SK-N-SH treated with all-trans-retinoic acid at 6 μM for 48 hours (cell line): ENCODE measurements at regions not wholly inside any gene's neighbourhood (a gene's known extent, or its start where the extent isn't known, plus 50 kb on each side); places are given as distances from the start of the nearest gene placed in this dataset.

Experiments
- ATAC-seq: fragments of 200-7000 bp; cut with Tn5 transposase; 3 replicates; pipeline ENCODE4 v1.9.1; 2020; ENCODE audit warnings: mild to moderate bottlenecking, moderate library complexity
- ARNTL ChIP-seq: fragments of 450-650 bp; formaldehyde crosslinking; IDR thresholded peaks from 2 replicates; pipeline ENCODE4 v1.5.0; 2020; ENCODE audit warnings: low read depth, mild to moderate bottlenecking, moderate library complexity, borderline replicate concordance
- BACH2 ChIP-seq: fragments of 250-450 bp; sonication (Bioruptor Pico); IDR thresholded peaks from 2 replicates; pipeline ENCODE4 v1.9.0; 2021; ENCODE audit warnings: mild to moderate bottlenecking, borderline replicate concordance
- CREB5 ChIP-seq: fragments of 250-450 bp; sonication (Bioruptor Pico); IDR thresholded peaks from 2 replicates; pipeline ENCODE4 v1.5.1; 2020; ENCODE audit warnings: low read depth, mild to moderate bottlenecking, moderate library complexity
- CSDC2 ChIP-seq: fragments of 250-450 bp; sonication (Bioruptor Pico); IDR thresholded peaks from 2 replicates; pipeline ENCODE4 v1.5.0; 2020; ENCODE audit warnings: mild to moderate bottlenecking, moderate library complexity
- CSRNP3 ChIP-seq: fragments of 250-450 bp; sonication (Bioruptor Pico); IDR thresholded peaks from 2 replicates; pipeline ENCODE4 v1.5.1; 2021; ENCODE audit warnings: mild to moderate bottlenecking, moderate library complexity
- ESRRG ChIP-seq: fragments of 250-450 bp; sonication (Bioruptor Pico); IDR thresholded peaks from 2 replicates; pipeline ENCODE4 v1.6.1; 2021; ENCODE audit warnings: mild to moderate bottlenecking
- GLIS3 ChIP-seq: fragments of 250-450 bp; sonication (Bioruptor Pico); IDR thresholded peaks from 2 replicates; pipeline ENCODE4 v1.5.0; 2020; ENCODE audit warnings: mild to moderate bottlenecking, moderate library complexity
- ISL1 ChIP-seq: fragments of 250-450 bp; sonication (Bioruptor Pico); IDR thresholded peaks from 2 replicates; pipeline ENCODE4 v2.1.2; 2022; ENCODE audit warnings: mild to moderate bottlenecking, moderate library complexity
- OSR1 ChIP-seq: fragments of 250-450 bp; sonication (Bioruptor Pico); IDR thresholded peaks from 2 replicates; pipeline ENCODE4 v1.8.0; 2022; ENCODE audit warnings: moderate library complexity, mild to moderate bottlenecking, inconsistent platforms
- PATZ1 ChIP-seq: fragments of 250-450 bp; sonication (Bioruptor Pico); IDR thresholded peaks from 2 replicates; pipeline ENCODE4 v1.8.0; 2020; ENCODE audit warnings: mild to moderate bottlenecking, moderate library complexity, borderline replicate concordance
- PPARA ChIP-seq: fragments of 250-450 bp; sonication (Bioruptor Pico); IDR thresholded peaks from 2 replicates; pipeline ENCODE4 v1.5.0; 2020; ENCODE audit warnings: mild to moderate bottlenecking, borderline replicate concordance
- RARB ChIP-seq: fragments of 250-450 bp; sonication (Bioruptor Pico); IDR thresholded peaks from 2 replicates; pipeline ENCODE4 v1.8.0; 2021; ENCODE audit warnings: mild to moderate bottlenecking, moderate library complexity
- SNAI2 ChIP-seq: fragments of 250-450 bp; sonication (Bioruptor Pico); IDR thresholded peaks from 2 replicates; pipeline ENCODE4 v1.5.0; 2020; ENCODE audit warnings: mild to moderate bottlenecking, moderate library complexity
- TCF4 ChIP-seq: fragments of 250-450 bp; sonication (Bioruptor Pico); IDR thresholded peaks from 2 replicates; pipeline ENCODE4 v1.8.0; 2021; ENCODE audit warnings: mild to moderate bottlenecking, moderate library complexity, borderline replicate concordance
- TOX ChIP-seq: fragments of 250-450 bp; sonication (Bioruptor Pico); IDR thresholded peaks from 2 replicates; pipeline ENCODE4 v1.8.0; 2021; ENCODE audit warnings: mild to moderate bottlenecking, moderate library complexity, borderline replicate concordance
- TSHZ2 ChIP-seq: fragments of 250-450 bp; sonication (Bioruptor Pico); IDR thresholded peaks from 2 replicates; pipeline ENCODE4 v1.5.0; 2020; ENCODE audit warnings: mild to moderate bottlenecking, moderate library complexity
- ZC3H10 ChIP-seq: fragments of 250-450 bp; sonication (Bioruptor Pico); IDR thresholded peaks from 2 replicates; pipeline ENCODE4 v1.5.1; 2021; ENCODE audit warnings: mild to moderate bottlenecking, moderate library complexity
- ZFP3 ChIP-seq: fragments of 250-450 bp; sonication (Bioruptor Pico); IDR thresholded peaks from 2 replicates; pipeline ENCODE4 v1.5.0; 2020; ENCODE audit warnings: mild to moderate bottlenecking, moderate library complexity
- ZFP30 ChIP-seq: fragments of 450-650 bp; formaldehyde crosslinking; IDR thresholded peaks from 2 replicates; pipeline ENCODE4 v1.5.0; 2022; ENCODE audit warnings: mild to moderate bottlenecking, moderate library complexity
- ZNF565 ChIP-seq: fragments of 450-650 bp; formaldehyde crosslinking; conservative IDR thresholded peaks from 2 replicates; pipeline ENCODE4 v1.5.0; 2020; ENCODE audit warnings: low read depth, mild to moderate bottlenecking, moderate library complexity
- ZNF70 ChIP-seq: fragments of 450-650 bp; formaldehyde crosslinking; IDR thresholded peaks from 2 replicates; pipeline ENCODE4 v1.5.0; 2020; ENCODE audit warnings: mild to moderate bottlenecking, moderate library complexity
- ZNF8 ChIP-seq: fragments of 450-650 bp; formaldehyde crosslinking; IDR thresholded peaks from 2 replicates; pipeline ENCODE4 v1.5.0; 2020; ENCODE audit warnings: mild to moderate bottlenecking, moderate library complexity

- ATAC-seq, result peak; percentile 63
- TF ChIP-seq ZFP30 (no peak), CSRNP3 (CRISPR knock-in tag) (no peak), TOX (CRISPR knock-in tag) (no peak), GLIS3 (no peak), ZNF8 (CRISPR knock-in tag) (no peak), ZNF565 (no peak), PPARA (CRISPR knock-in tag) (no peak)
These were observed 330.0 kb upstream of the SOX9 start for GRCh38 chr17:71790791-71791190.

GRCh38 chr17:71791311-71791710 lies 329.5 kb upstream of the SOX9 start:
- TF ChIP-seq CREB5 (no peak), ZC3H10 (no peak), BACH2 (no peak), PATZ1 (no peak), ZNF70 (no peak), ESRRG (CRISPR knock-in tag) (no peak), TCF4 (CRISPR knock-in tag) (no peak), ZNF8 (CRISPR knock-in tag) (no peak), ARNTL (CRISPR knock-in tag) (no peak)
- ATAC-seq, result no peak; the same call in 2 of the 3 replicates

GRCh38 chr17:71792966-71793365 lies 327.9 kb upstream of the SOX9 start:
- ATAC-seq, result peak; percentile 88
- 0 out of 2 replicates have a peak, but pooled peaks have one; percentile 18 for TF ChIP-seq ISL1 (CRISPR knock-in tag)
- no peak for TF ChIP-seq ZNF8 (CRISPR knock-in tag)
- TF ChIP-seq, all 23 proteins: peak for 1

- TF ChIP-seq TSHZ2 (CRISPR knock-in tag) (no peak), BACH2 (no peak)
- TF ChIP-seq, all 23 proteins: peak for 0
- ATAC-seq, result no peak
These were observed 327.3 kb upstream of the SOX9 start for GRCh38 chr17:71793518-71793917.

GRCh38 chr17:71798701-71799100 lies 322.1 kb upstream of the SOX9 start:
- no peak for ATAC-seq
- TF ChIP-seq GLIS3 (no peak), CREB5 (no peak), OSR1 (CRISPR knock-in tag) (no peak), ISL1 (CRISPR knock-in tag) (no peak), CSDC2 (CRISPR knock-in tag) (no peak), PATZ1 (no peak), ZFP3 (CRISPR knock-in tag) (no peak), SNAI2 (no peak), ESRRG (CRISPR knock-in tag) (no peak), ZNF8 (CRISPR knock-in tag) (no peak), RARB (CRISPR knock-in tag) (no peak), ZC3H10 (no peak), CSRNP3 (CRISPR knock-in tag) (no peak), TCF4 (CRISPR knock-in tag) (no peak)
